Stomach (tissue), 8 donors: ENCODE measurements at regions not wholly inside any gene's neighbourhood (a gene's known extent, or its start where the extent isn't known, plus 50 kb on each side); places are given as distances from the start of the nearest gene placed in this dataset.

Source experiments
- DNase-seq, 2 donors: peaks; one replicate each; pipeline versions ENCODE4 v3.0.0 to v3.0.0-alpha.2; 2013 to 2019
- H3K27ac ChIP-seq, 5 donors: fragments of 200-600 bp in 4 of 5; sonication (generic) in 4 of 5; one replicate each; pipeline ENCODE4 v1.5.1; 2013 to 2019; ENCODE audit warnings: mild to moderate bottlenecking in 1 of 5, moderate library complexity in 1 of 5
- H3K27me3 ChIP-seq, 3 donors: fragments of 200-600 bp; sonication (generic); one replicate each; pipeline ENCODE4 v1.5.1; 2017 to 2019; ENCODE audit warnings: mixed run types in 1 of 3
- H3K36me3 ChIP-seq, 4 donors: fragments of 200-600 bp; sonication (generic); 1 replicate in 3 of 4; 2 replicates in 1 of 4; pipeline ENCODE4 v1.5.1; 2016 to 2019
- H3K4me1 ChIP-seq, 4 donors: fragments of 200-600 bp; sonication (generic); one replicate each; pipeline ENCODE4 v1.5.1; 2016 to 2019
- H3K4me3 ChIP-seq, 4 donors: fragments of 200-600 bp; sonication (generic) in 3 of 4; one replicate each; pipeline ENCODE4 v1.5.1; 2016 to 2019; ENCODE audit warnings: mild to moderate bottlenecking in 1 of 4
- H3K9me3 ChIP-seq, 4 donors: fragments of 200-600 bp; sonication (generic); one replicate each; pipeline ENCODE4 v1.5.1; 2016 to 2019
- CTCF ChIP-seq, 7 experiments: fragments of 450-650 bp in 4 of 7; fragments of 200-600 bp in 3 of 7; sonication (generic) in 3 of 7; IDR thresholded peaks; one replicate each; pipeline ENCODE4 v1.5.1; 2016 to 2019; ENCODE audit warnings: antibody characterized with exemption in 7 of 7, control low read depth in 2 of 7, mild to moderate bottlenecking in 1 of 7
- EP300 ChIP-seq: sonication (generic); formaldehyde crosslinking; IDR thresholded peaks from one replicate; pipeline ENCODE4 v1.6.1; 2017; ENCODE audit warnings: antibody characterized with exemption
- POLR2A ChIP-seq, 4 donors: fragments of 450-650 bp; IDR thresholded peaks; one replicate each; pipeline ENCODE4 v1.6.1; 2016; ENCODE audit warnings: antibody characterized with exemption in 4 of 4, control low read depth in 2 of 4, mild to moderate bottlenecking in 1 of 4, moderate library complexity in 1 of 4
- POLR2AphosphoS5 ChIP-seq, 3 donors: sonication (generic); formaldehyde crosslinking; IDR thresholded peaks; one replicate each; pipeline ENCODE4 v1.6.1; 2016; ENCODE audit warnings: antibody characterized with exemption in 3 of 3
- WGBS, 5 donors: extraction: QIAGEN DNeasy Blood & Tissue Kit in 3 of 5; methylation state at CpG; one replicate each; pipeline versions ENCODE4 v1.1.5 to v1.1.7; 2013 to 2018; 5-methylcytosine and 5-hydroxymethylcytosine counted together
- intact Hi-C: fragments of 100-400 bp; cut with DNase I; formaldehyde crosslinking; loops from one replicate; pipeline ENCODE4 v1.15.1; 2023; ENCODE audit warnings: low total_unique reads
- donor health status: healthy with polysubstance abuse.
- donor health status: Bipolar disorder and iron deficiency.
- donor health status: healthy.

GRCh38 chr3:82078246-82078645, 316.8 kb upstream of the GBE1 start:
- Histone ChIP-seq H3K36me3 (no peaks in the 10 kb centered on the region), H3K4me1 (no peaks in the 10 kb centered on the region), H3K4me3 (no peak overlapping the region), H3K9me3 (no peaks in the 10 kb centered on the region), H3K27ac (no peak overlapping the region), H3K27me3 (no peaks in the 10 kb centered on the region)
- 71 to 92% (median 83%) methylated on average over 3 of the region's 3 CpGs for WGBS, 5 donors
- intact Hi-C loops = no loop called here
- no peak for TF ChIP-seq CTCF (IDR thresholded peaks at IDR 0.05)
- no peak for TF ChIP-seq EP300
- no peak for DNase-seq

- intact Hi-C loops = no loop called here
- H3K36me3 ChIP-seq = no peaks in the 10 kb centered on the region
- no peaks in the 10 kb centered on the region for H3K4me1 ChIP-seq
- H3K27me3 ChIP-seq = no peaks in the 10 kb centered on the region
- WGBS, 5 donors = 32 to 66% (median 39%) methylated on average over 7 of the region's 7 CpGs
- no peak for TF ChIP-seq POLR2A (IDR thresholded peaks at IDR 0.05)
- TF ChIP-seq CTCF (IDR thresholded peaks at IDR 0.05) = no peak
- TF ChIP-seq EP300 = no peak
- TF ChIP-seq POLR2AphosphoS5 (IDR thresholded peaks at IDR 0.05) = no peak
- H3K9me3 ChIP-seq = no peaks in the 10 kb centered on the region
- peak in 1 of 2 donors; percentile 3 for DNase-seq
- H3K27ac ChIP-seq = no peak overlapping the region
- H3K4me3 ChIP-seq = no peak overlapping the region
These were observed 306.0 kb upstream of the GBE1 start for GRCh38 chr3:82067420-82067819.

- no peak overlapping the region for H3K4me3 ChIP-seq
- H3K4me1 ChIP-seq = no peaks in the 10 kb centered on the region
- TF ChIP-seq EP300 (no peak), POLR2AphosphoS5 (IDR thresholded peaks at IDR 0.05) (no peak), CTCF (IDR thresholded peaks at IDR 0.05) (no peak), POLR2A (IDR thresholded peaks at IDR 0.05) (no peak)
- no peaks in the 10 kb centered on the region for H3K36me3 ChIP-seq
- 76 to 85% (median 83%) methylated on average over 8 of the region's 8 CpGs for WGBS, 5 donors
- no peak overlapping the region for H3K27ac ChIP-seq
- no peaks in the 10 kb centered on the region for H3K9me3 ChIP-seq
- intact Hi-C loops = no loop called here
- no peaks in the 10 kb centered on the region for H3K27me3 ChIP-seq
- DNase-seq = no peak
These were observed 297.4 kb upstream of the GBE1 start for GRCh38 chr3:82058809-82059208.

GRCh38 chr3:82055792-82056191, 294.3 kb upstream of the GBE1 start:
- no peak overlapping the region for H3K27ac ChIP-seq
- no peaks in the 10 kb centered on the region for H3K36me3 ChIP-seq
- no peaks in the 10 kb centered on the region for H3K27me3 ChIP-seq
- H3K9me3 ChIP-seq = no peaks in the 10 kb centered on the region
- no peaks in the 10 kb centered on the region for H3K4me1 ChIP-seq
- no peak overlapping the region for H3K4me3 ChIP-seq
- no peak for TF ChIP-seq CTCF (IDR thresholded peaks at IDR 0.05)
- no peak for TF ChIP-seq POLR2AphosphoS5 (IDR thresholded peaks at IDR 0.05)
- TF ChIP-seq POLR2A (IDR thresholded peaks at IDR 0.05) = no peak
- no peak for TF ChIP-seq EP300
- no peak for DNase-seq
- intact Hi-C loops = no loop called here
- 66 to 75% (median 70%) methylated on average over 3 of the region's 3 CpGs for WGBS, 5 donors
